Neural progenitor cell (in vitro differentiated cells): ENCODE measurements at regions not wholly inside any gene's neighbourhood (a gene's known extent, or its start where the extent isn't known, plus 50 kb on each side); places are given as distances from the start of the nearest gene placed in this dataset.

Experiments used
- DNase-seq: peaks from one replicate; pipeline ENCODE4 v3.0.0-alpha.2; 2016; ENCODE audit warnings: low spot score
- H2AFZ ChIP-seq: fragments of 200-600 bp; sonication (generic); replicated peaks from 2 replicates; pipeline ENCODE4 v1.6.1; 2016; ENCODE audit warnings: antibody characterized with exemption
- H3F3A ChIP-seq: fragments of 200-600 bp; sonication (generic); 2 replicates; pipeline ENCODE4 v1.6.1; 2016; ENCODE audit warnings: antibody characterized with exemption, low read depth
- H3K27ac ChIP-seq: fragments of 200-600 bp; sonication (generic); 2 replicates; pipeline ENCODE4 v1.5.1; 2016; ENCODE audit warnings: mild to moderate bottlenecking
- H3K27me3 ChIP-seq: fragments of 200-600 bp; sonication (generic); 2 replicates; pipeline ENCODE4 v1.6.1; 2016; ENCODE audit warnings: mild to moderate bottlenecking, moderate library complexity
- H3K36me3 ChIP-seq: fragments of 200-600 bp; sonication (generic); 2 replicates; pipeline ENCODE4 v1.5.1; 2016
- H3K4me1 ChIP-seq: fragments of 200-600 bp; sonication (generic); 2 replicates; pipeline ENCODE4 v1.6.1; 2016; ENCODE audit warnings: mixed run types
- H3K4me2 ChIP-seq: fragments of 200-600 bp; sonication (generic); 2 replicates; pipeline ENCODE4 v1.6.1; 2016
- H3K4me3 ChIP-seq: fragments of 200-600 bp; sonication (generic); 2 replicates; pipeline ENCODE4 v1.5.1; 2016
- H3K79me2 ChIP-seq: fragments of 200-600 bp; sonication (generic); 2 replicates; pipeline ENCODE4 v1.6.1; 2016; ENCODE audit warnings: low read depth
- H3K9ac ChIP-seq: fragments of 200-600 bp; sonication (generic); 2 replicates; pipeline ENCODE4 v1.6.1; 2016
- H3K9me3 ChIP-seq: fragments of 200-600 bp; sonication (generic); 2 replicates; pipeline ENCODE4 v1.5.1; 2016; ENCODE audit warnings: low read depth
- H4K20me1 ChIP-seq: fragments of 200-600 bp; sonication (generic); 2 replicates; pipeline ENCODE4 v1.6.1; 2016; ENCODE audit warnings: low read depth
- H3K27ac Mint-ChIP-seq: 3 replicates; pipeline ENCODE4 v1.8.0; 2021; ENCODE audit warnings: mixed read lengths
- H3K27me3 Mint-ChIP-seq: 2 replicates; pipeline ENCODE4 v1.8.0; 2022; ENCODE audit warnings: low read depth, mild to moderate bottlenecking, inconsistent platforms, moderate library complexity, mixed read lengths; ENCODE audit not compliant: insufficient read depth
- H3K36me3 Mint-ChIP-seq: 3 replicates; pipeline ENCODE4 v1.8.0; 2021; ENCODE audit warnings: mixed read lengths
- H3K4me1 Mint-ChIP-seq: 3 replicates; pipeline ENCODE4 v1.8.0; 2021; ENCODE audit warnings: mixed read lengths
- H3K4me3 Mint-ChIP-seq: 3 replicates; pipeline ENCODE4 v1.8.0; 2021; ENCODE audit warnings: mild to moderate bottlenecking, moderate library complexity, mixed read lengths
- H3K9me3 Mint-ChIP-seq: 3 replicates; pipeline ENCODE4 v1.8.0; 2020; ENCODE audit warnings: mixed read lengths
- EZH2 ChIP-seq: fragments of 200-600 bp; sonication (generic); IDR thresholded peaks from 2 replicates; pipeline ENCODE4 v1.6.1; 2017; ENCODE audit warnings: antibody characterized with exemption, mild to moderate bottlenecking, moderate library complexity
- EZH2phosphoT487 ChIP-seq: fragments of 200-600 bp; sonication (generic); IDR thresholded peaks from 2 replicates; pipeline ENCODE4 v1.6.1; 2017; ENCODE audit warnings: antibody characterized with exemption
- TF ChIP-seq, protein P1 (sequence below): fragments of 200-600 bp; sonication (generic); IDR thresholded peaks from 2 replicates; pipeline ENCODE4 v1.5.1; 2017; ENCODE audit warnings: antibody characterized with exemption, mild to moderate bottlenecking

DNA sequence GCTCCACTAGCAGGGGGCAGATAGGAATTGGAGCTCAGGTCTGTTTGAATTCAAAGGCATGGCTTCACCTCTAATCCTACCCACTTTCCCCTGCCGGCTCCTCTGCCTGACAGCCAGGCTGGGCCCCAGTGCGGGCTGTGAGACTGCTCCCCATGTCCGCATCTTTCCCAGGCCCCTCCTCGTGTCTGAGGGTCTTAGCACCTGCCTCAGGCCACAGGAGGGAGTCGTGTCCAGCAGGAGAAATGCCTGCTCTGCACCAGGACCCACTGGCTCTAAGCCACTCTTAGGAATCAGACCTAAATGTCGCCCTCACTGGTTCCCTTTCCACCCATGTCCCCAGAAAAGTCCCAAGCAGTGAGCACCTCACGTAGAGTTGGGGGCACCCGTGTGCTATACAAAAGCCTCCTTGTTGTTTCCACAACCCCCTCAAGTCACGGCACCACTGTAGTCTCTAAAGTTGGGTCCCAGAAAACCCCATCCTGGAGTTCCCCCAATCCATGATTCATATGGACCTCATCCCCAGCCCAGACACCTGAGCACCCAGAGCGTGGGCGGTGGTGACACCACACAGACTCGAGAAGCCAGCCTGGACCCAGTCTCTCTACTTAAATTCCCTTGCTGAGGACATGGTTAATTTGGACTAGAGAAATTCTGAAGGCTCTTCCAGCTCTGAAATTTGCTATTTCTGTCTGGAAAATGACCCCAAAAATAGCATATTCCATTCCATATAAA lies 466.4 kb upstream of the ZMIZ1 start:
- Mint-ChIP-seq H3K4me3 (no peak overlapping the region), H3K9me3 (peaks cover 2% of the 10 kb centered on the region), H3K27me3 (peaks cover 3% of the 10 kb centered on the region), H3K36me3 (no peaks in the 10 kb centered on the region), H3K4me1 (peaks cover 8% of the 10 kb centered on the region), H3K27ac (peak overlapping the region; percentile 76)
- H4K20me1 ChIP-seq: no peaks in the 10 kb centered on the region
- TF ChIP-seq, protein P1, sequence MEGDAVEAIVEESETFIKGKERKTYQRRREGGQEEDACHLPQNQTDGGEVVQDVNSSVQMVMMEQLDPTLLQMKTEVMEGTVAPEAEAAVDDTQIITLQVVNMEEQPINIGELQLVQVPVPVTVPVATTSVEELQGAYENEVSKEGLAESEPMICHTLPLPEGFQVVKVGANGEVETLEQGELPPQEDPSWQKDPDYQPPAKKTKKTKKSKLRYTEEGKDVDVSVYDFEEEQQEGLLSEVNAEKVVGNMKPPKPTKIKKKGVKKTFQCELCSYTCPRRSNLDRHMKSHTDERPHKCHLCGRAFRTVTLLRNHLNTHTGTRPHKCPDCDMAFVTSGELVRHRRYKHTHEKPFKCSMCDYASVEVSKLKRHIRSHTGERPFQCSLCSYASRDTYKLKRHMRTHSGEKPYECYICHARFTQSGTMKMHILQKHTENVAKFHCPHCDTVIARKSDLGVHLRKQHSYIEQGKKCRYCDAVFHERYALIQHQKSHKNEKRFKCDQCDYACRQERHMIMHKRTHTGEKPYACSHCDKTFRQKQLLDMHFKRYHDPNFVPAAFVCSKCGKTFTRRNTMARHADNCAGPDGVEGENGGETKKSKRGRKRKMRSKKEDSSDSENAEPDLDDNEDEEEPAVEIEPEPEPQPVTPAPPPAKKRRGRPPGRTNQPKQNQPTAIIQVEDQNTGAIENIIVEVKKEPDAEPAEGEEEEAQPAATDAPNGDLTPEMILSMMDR: peak; percentile 12
- no peak for TF ChIP-seq EZH2phosphoT487
- DNase-seq: peak; percentile 14
- no peaks in the 10 kb centered on the region for H3K36me3 ChIP-seq
- H3K27ac ChIP-seq: no peak overlapping the region
- H2AFZ ChIP-seq: no peak overlapping the region
- no peaks in the 10 kb centered on the region for H3F3A ChIP-seq
- no peaks in the 10 kb centered on the region for H3K79me2 ChIP-seq
- no peaks in the 10 kb centered on the region for H3K27me3 ChIP-seq
- H3K4me3 ChIP-seq: no peak overlapping the region
- no peak overlapping the region for H3K9ac ChIP-seq
- H3K4me1 ChIP-seq: no peaks in the 10 kb centered on the region
- H3K4me2 ChIP-seq: no peak overlapping the region
- no peaks in the 10 kb centered on the region for H3K9me3 ChIP-seq

DNA sequence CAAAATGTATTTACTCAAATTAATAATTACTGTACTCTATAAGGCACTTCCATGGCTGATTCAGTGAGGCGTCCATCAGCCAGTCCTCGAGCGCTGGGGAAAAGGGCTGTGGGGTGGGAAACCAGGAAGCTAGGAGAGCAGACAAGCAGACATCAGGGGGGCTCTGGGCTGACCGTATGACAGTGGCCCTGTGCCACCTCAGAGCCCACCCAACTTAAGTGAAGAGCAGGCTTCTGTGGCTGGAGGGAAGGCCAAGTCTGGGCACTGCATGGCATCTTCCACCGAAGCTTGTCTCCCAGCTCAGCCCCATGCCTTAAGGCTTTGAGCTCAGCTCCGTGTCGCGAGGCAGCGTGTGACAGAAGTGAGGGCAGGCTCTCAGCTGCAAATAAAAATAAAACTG lies 464.5 kb upstream of the ZMIZ1 start:
- Mint-ChIP-seq H3K9me3 (peaks cover 9% of the 10 kb centered on the region), H3K4me3 (no peak overlapping the region), H3K27ac (no peak overlapping the region), H3K27me3 (peaks cover 5% of the 10 kb centered on the region), H3K4me1 (peaks cover 8% of the 10 kb centered on the region), H3K36me3 (no peaks in the 10 kb centered on the region)
- Histone ChIP-seq H3K4me1 (no peaks in the 10 kb centered on the region), H3K36me3 (no peaks in the 10 kb centered on the region), H3K79me2 (no peaks in the 10 kb centered on the region), H2AFZ (no peak overlapping the region), H3K4me3 (no peak overlapping the region), H3K9ac (no peak overlapping the region), H3K27me3 (no peaks in the 10 kb centered on the region), H3K27ac (no peak overlapping the region), H4K20me1 (no peaks in the 10 kb centered on the region), H3K4me2 (no peak overlapping the region), H3F3A (no peaks in the 10 kb centered on the region), H3K9me3 (no peaks in the 10 kb centered on the region)
- no peak for DNase-seq
- TF ChIP-seq EZH2 (no peak), EZH2phosphoT487 (no peak)
- TF ChIP-seq, protein P1: no peak

DNA sequence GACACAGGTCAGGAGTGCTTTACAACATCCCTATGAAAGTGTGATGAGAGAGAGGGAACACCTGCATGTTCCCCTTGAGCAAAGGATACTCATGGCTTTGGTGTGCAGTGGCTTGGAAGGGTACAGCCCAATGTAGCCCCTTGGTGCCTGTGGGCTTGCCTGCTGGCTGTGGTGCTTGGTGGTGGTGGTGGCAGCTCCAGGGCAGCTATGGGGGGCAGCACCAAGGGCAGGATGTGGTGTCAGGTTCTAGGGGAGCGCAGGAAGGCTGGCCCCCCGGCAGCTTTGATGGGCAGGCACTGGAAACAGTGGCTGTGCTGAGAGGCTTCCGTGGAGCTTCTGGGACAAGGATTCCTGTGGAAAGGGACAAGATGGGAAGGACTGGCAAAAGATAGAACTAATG lies 464.0 kb upstream of the ZMIZ1 start:
- no peak overlapping the region for H3K27ac ChIP-seq
- H3K79me2 ChIP-seq: no peaks in the 10 kb centered on the region
- no peaks in the 10 kb centered on the region for H3K9me3 ChIP-seq
- H3K4me3 ChIP-seq: no peak overlapping the region
- H3F3A ChIP-seq: no peaks in the 10 kb centered on the region
- Mint-ChIP-seq H3K4me3 (no peak overlapping the region), H3K27me3 (peaks cover 5% of the 10 kb centered on the region), H3K9me3 (peaks cover 12% of the 10 kb centered on the region), H3K4me1 (peaks cover 8% of the 10 kb centered on the region), H3K36me3 (no peaks in the 10 kb centered on the region), H3K27ac (peak overlapping the region; percentile 81)
- TF ChIP-seq, protein P1: no peak
- TF ChIP-seq EZH2 (no peak), EZH2phosphoT487 (no peak)
- no peaks in the 10 kb centered on the region for H3K36me3 ChIP-seq
- H3K9ac ChIP-seq: no peak overlapping the region
- H3K4me1 ChIP-seq: no peaks in the 10 kb centered on the region
- no peaks in the 10 kb centered on the region for H3K27me3 ChIP-seq
- no peaks in the 10 kb centered on the region for H4K20me1 ChIP-seq
- DNase-seq: no peak
- no peak overlapping the region for H3K4me2 ChIP-seq
- no peak overlapping the region for H2AFZ ChIP-seq
